Erythroblast (primary cell): ENCODE measurements at regions not wholly inside any gene's neighbourhood (a gene's known extent, or its start where the extent isn't known, plus 50 kb on each side); places are given as distances from the start of the nearest gene placed in this dataset.
"Not testable (repeated sequence)": the region's sequence is repeated elsewhere in the genome, so short reads cannot be mapped to it uniquely, and the experiment has no call there.

Source experiments
- DNase-seq, 2 experiments: peaks; one replicate each; lab custom pipeline; 2025; lab: John Stamatoyannopoulos, UW
- GATA1 ChIP-seq: IDR thresholded peaks from 2 replicates; pipeline ENCODE4 v1.6.1; 2011; ENCODE audit warnings: low read depth, mild to moderate bottlenecking, control low read depth, low read length, moderate library complexity
- POLR2A ChIP-seq: IDR thresholded peaks from 2 replicates; pipeline ENCODE4 v1.6.1; 2011; ENCODE audit warnings: mild to moderate bottlenecking, low read length

- no peak for TF ChIP-seq POLR2A
- no peak for TF ChIP-seq GATA1
- DNase-seq: peak; percentile 13 to 16
Measured at GRCh38 chr22:35170716-35171697, 86.3 kb upstream of the HMGXB4 start.

- DNase-seq: no peak
- TF ChIP-seq POLR2A (no peak), GATA1 (no peak)
Measured at GRCh38 chr22:35172442-35172841, 84.9 kb upstream of the HMGXB4 start.

GRCh38 chr22:35173655-35174054 is 83.6 kb upstream of the HMGXB4 start:
- no peak for DNase-seq
- TF ChIP-seq GATA1: no peak
- TF ChIP-seq POLR2A: no peak

GRCh38 chr22:35174401-35175038 is 82.8 kb upstream of the HMGXB4 start:
- TF ChIP-seq POLR2A: no peak
- TF ChIP-seq GATA1: no peak
- DNase-seq: no peak

- DNase-seq: no peak
- TF ChIP-seq GATA1 (no peak), POLR2A (no peak)
Measured at GRCh38 chr22:35175392-35175791, 81.9 kb upstream of the HMGXB4 start.

- DNase-seq: no peak
- TF ChIP-seq POLR2A: no peak
- no peak for TF ChIP-seq GATA1
Measured at GRCh38 chr22:35177811-35178210, 79.5 kb upstream of the HMGXB4 start.

GRCh38 chr22:35178446-35178845 is 78.8 kb upstream of the HMGXB4 start:
- no peak for TF ChIP-seq GATA1
- TF ChIP-seq POLR2A: no peak
- DNase-seq: no peak

GRCh38 chr22:35183917-35184316 is 73.4 kb upstream of the HMGXB4 start:
- TF ChIP-seq POLR2A: no peak
- TF ChIP-seq GATA1: no peak

GRCh38 chr22:35186492-35186891 is 70.8 kb upstream of the HMGXB4 start:
- TF ChIP-seq POLR2A: no peak
- TF ChIP-seq GATA1: no peak
- no peak for DNase-seq

More at GRCh38 chr22:35183917-35184316, 73.4 kb upstream of the HMGXB4 start:
- no peak for DNase-seq

- DNase-seq: not testable (repeated sequence)
Measured at GRCh38 chr22:35188930-35189329, 68.4 kb upstream of the HMGXB4 start.

- DNase-seq: no peak
- no peak for TF ChIP-seq GATA1
- no peak for TF ChIP-seq POLR2A
Measured at GRCh38 chr22:35189559-35189958, 67.7 kb upstream of the HMGXB4 start.

GRCh38 chr22:35191412-35191811 is 65.9 kb upstream of the HMGXB4 start:
- DNase-seq: no peak

GRCh38 chr22:35192129-35192918 is 65.0 kb upstream of the HMGXB4 start:
- DNase-seq: no peak
- TF ChIP-seq POLR2A (no peak), GATA1 (no peak)

More at GRCh38 chr22:35191412-35191811, 65.9 kb upstream of the HMGXB4 start:
- TF ChIP-seq POLR2A: no peak
- TF ChIP-seq GATA1: no peak
